HT1080 (cell line): ENCODE measurements at regions not wholly inside any gene's neighbourhood (a gene's known extent, or its start where the extent isn't known, plus 50 kb on each side); places are given as distances from the start of the nearest gene placed in this dataset.

Source experiments
- DNase-seq: peaks from one replicate; pipeline ENCODE4 v3.0.0-alpha.2; 2015; ENCODE audit warnings: low read depth

GRCh38 chr4:54493862-54494261 is 163.9 kb upstream of the KIT start:
- DNase-seq, result peak; percentile 32

GRCh38 chr4:54495091-54495490 is 162.7 kb upstream of the KIT start:
- DNase-seq, result no peak

GRCh38 chr4:54495641-54496040 is 162.1 kb upstream of the KIT start:
- DNase-seq, result no peak

GRCh38 chr4:54496412-54496811 is 161.3 kb upstream of the KIT start:
- no peak for DNase-seq

- DNase-seq, result no peak
These were observed 159.8 kb upstream of the KIT start for GRCh38 chr4:54497947-54498346.

- peak; percentile 89 for DNase-seq
These were observed 159.1 kb upstream of the KIT start for GRCh38 chr4:54498661-54499111.

GRCh38 chr4:54499308-54500074 is 158.3 kb upstream of the KIT start:
- peak; percentile 77 for DNase-seq

- no peak for DNase-seq
These were observed 152.4 kb upstream of the KIT start for GRCh38 chr4:54505362-54505761.

- no peak for DNase-seq
These were observed 151.8 kb upstream of the KIT start for GRCh38 chr4:54505996-54506395.

- no peak for DNase-seq
These were observed 148.7 kb upstream of the KIT start for GRCh38 chr4:54509057-54509456.

GRCh38 chr4:54513204-54513603 is 144.6 kb upstream of the KIT start:
- DNase-seq, result peak; percentile 78

GRCh38 chr4:54513741-54514140 is 144.0 kb upstream of the KIT start:
- no peak for DNase-seq

- DNase-seq, result peak; percentile 45
These were observed 141.1 kb upstream of the KIT start for GRCh38 chr4:54516556-54517215.

GRCh38 chr4:54517781-54518444 is 139.8 kb upstream of the KIT start:
- no peak for DNase-seq

GRCh38 chr4:54525602-54526001 is 132.2 kb upstream of the KIT start:
- DNase-seq, result peak; percentile 90

GRCh38 chr4:54526560-54526959 is 131.2 kb upstream of the KIT start:
- DNase-seq, result no peak

GRCh38 chr4:54527532-54527931 is 130.2 kb upstream of the KIT start:
- no peak for DNase-seq

GRCh38 chr4:54539500-54540029 is 118.2 kb upstream of the KIT start:
- DNase-seq, result no peak

GRCh38 chr4:54540931-54541330 is 116.8 kb upstream of the KIT start:
- DNase-seq, result no peak

GRCh38 chr4:54541426-54542118 is 116.2 kb upstream of the KIT start:
- DNase-seq, result no peak

GRCh38 chr4:54542119-54542438 is 115.7 kb upstream of the KIT start:
- DNase-seq, result no peak
